Kidney capillary endothelial cell (primary cell): ENCODE measurements at regions not wholly inside any gene's neighbourhood (a gene's known extent, or its start where the extent isn't known, plus 50 kb on each side); places are given as distances from the start of the nearest gene placed in this dataset.

Source experiments
- DNase-seq: peaks from one replicate; pipeline ENCODE4 v3.0.0-alpha.2; 2018; ENCODE audit warnings: low spot score

- DNase-seq = no peak
Measured at GRCh38 chr20:60901831-60902230, 350.2 kb upstream of the CDH4 start.

GRCh38 chr20:60903325-60903971 is 348.6 kb upstream of the CDH4 start:
- no peak for DNase-seq

GRCh38 chr20:60904730-60905129 is 347.3 kb upstream of the CDH4 start:
- no peak for DNase-seq

GRCh38 chr20:60905919-60906318 is 346.1 kb upstream of the CDH4 start:
- no peak for DNase-seq

- no peak for DNase-seq
Measured at GRCh38 chr20:60906555-60906954, 345.5 kb upstream of the CDH4 start.

GRCh38 chr20:60913298-60913697 is 338.8 kb upstream of the CDH4 start:
- no peak for DNase-seq

- DNase-seq = no peak
Measured at GRCh38 chr20:60921022-60921622, 330.9 kb upstream of the CDH4 start.

- no peak for DNase-seq
Measured at GRCh38 chr20:60926831-60927230, 325.2 kb upstream of the CDH4 start.

- no peak for DNase-seq
Measured at GRCh38 chr20:60928341-60928740, 323.7 kb upstream of the CDH4 start.

GRCh38 chr20:60930023-60930790 is 321.9 kb upstream of the CDH4 start:
- no peak for DNase-seq

GRCh38 chr20:60931696-60932095 is 320.4 kb upstream of the CDH4 start:
- DNase-seq = no peak

GRCh38 chr20:60934724-60935123 is 317.3 kb upstream of the CDH4 start:
- no peak for DNase-seq

- no peak for DNase-seq
Measured at GRCh38 chr20:60935971-60936370, 316.1 kb upstream of the CDH4 start.

- DNase-seq = no peak
Measured at GRCh38 chr20:60937585-60937984, 314.5 kb upstream of the CDH4 start.

- no peak for DNase-seq
Measured at GRCh38 chr20:60941379-60941778, 310.7 kb upstream of the CDH4 start.

GRCh38 chr20:60947819-60948218 is 304.2 kb upstream of the CDH4 start:
- DNase-seq = no peak

- no peak for DNase-seq
Measured at GRCh38 chr20:60948224-60948623, 303.8 kb upstream of the CDH4 start.

- no peak for DNase-seq
Measured at GRCh38 chr20:60950561-60950960, 301.5 kb upstream of the CDH4 start.

GRCh38 chr20:60950974-60951373 is 301.1 kb upstream of the CDH4 start:
- no peak for DNase-seq

- DNase-seq = no peak
Measured at GRCh38 chr20:60952861-60953260, 299.2 kb upstream of the CDH4 start.

GRCh38 chr20:60953321-60953720 is 298.7 kb upstream of the CDH4 start:
- no peak for DNase-seq

- no peak for DNase-seq
Measured at GRCh38 chr20:60955706-60956105, 296.4 kb upstream of the CDH4 start.

- no peak for DNase-seq
Measured at GRCh38 chr20:60956194-60956593, 295.9 kb upstream of the CDH4 start.
